Heart left ventricle (tissue), 16 donors: ENCODE measurements at regions not wholly inside any gene's neighbourhood (a gene's known extent, or its start where the extent isn't known, plus 50 kb on each side); places are given as distances from the start of the nearest gene placed in this dataset.

Experiments used
- ATAC-seq, 4 donors: fragments of 200-7000 bp; cut with Tn5 transposase; one replicate each; pipeline ENCODE4 v1.9.1; 2020 to 2022; ENCODE audit warnings: moderate library complexity in 4 of 4, mild to moderate bottlenecking in 3 of 4, moderate number of reproducible peaks in 1 of 4
- DNase-seq, 5 donors: peaks; one replicate each; pipeline ENCODE4 v3.0.0-alpha.2; 2020
- H3K27ac ChIP-seq, 12 donors: fragments of 200-600 bp; sonication (generic) in 4 of 12; one replicate each; pipeline versions ENCODE4 v1.5.0 to v1.8.0; 2016 to 2022; ENCODE audit warnings: mild to moderate bottlenecking in 2 of 12
- H3K27me3 ChIP-seq, 9 donors: fragments of 200-600 bp; sonication (generic) in 2 of 9; one replicate each; pipeline versions ENCODE4 v1.5.1 to v1.8.0; 2016 to 2022; ENCODE audit warnings: mild to moderate bottlenecking in 3 of 9
- H3K36me3 ChIP-seq, 9 donors: fragments of 200-600 bp; sonication (generic) in 2 of 9; one replicate each; pipeline versions ENCODE4 v1.5.0 to v1.8.0; 2018 to 2022; ENCODE audit warnings: mild to moderate bottlenecking in 2 of 9
- H3K4me1 ChIP-seq, 12 donors: fragments of 200-600 bp; sonication (generic) in 4 of 12; one replicate each; pipeline versions ENCODE4 v1.5.0 to v1.8.0; 2016 to 2022; ENCODE audit warnings: mild to moderate bottlenecking in 3 of 12
- H3K4me3 ChIP-seq, 12 donors: fragments of 200-600 bp; sonication (generic) in 4 of 12; one replicate each; pipeline versions ENCODE4 v1.5.0 to v1.8.0; 2017 to 2022; ENCODE audit warnings: mild to moderate bottlenecking in 9 of 12, moderate library complexity in 4 of 12
- H3K9me3 ChIP-seq, 12 donors: fragments of 200-600 bp; sonication (generic) in 4 of 12; one replicate each; pipeline versions ENCODE4 v1.5.0 to v1.8.0; 2016 to 2022; ENCODE audit warnings: mild to moderate bottlenecking in 1 of 12
- CTCF ChIP-seq, 12 donors: fragments of 200-600 bp; sonication (generic) in 4 of 12; IDR thresholded peaks; one replicate each; pipeline versions ENCODE4 v1.5.0 to v1.8.0; 2018 to 2022; ENCODE audit warnings: antibody characterized with exemption in 12 of 12, mild to moderate bottlenecking in 5 of 12
- POLR2A ChIP-seq, 2 donors: fragments of 450-650 bp; IDR thresholded peaks; one replicate each; pipeline ENCODE4 v1.6.1; 2017; ENCODE audit warnings: antibody characterized with exemption in 2 of 2, mild to moderate bottlenecking in 2 of 2, moderate library complexity in 2 of 2
- WGBS, 4 donors: extraction: QIAGEN DNeasy Blood & Tissue Kit in 2 of 4; methylation state at CpG; one replicate each; pipeline versions ENCODE4 v1.1.5 to v1.1.7; 2013 to 2018; 5-methylcytosine and 5-hydroxymethylcytosine counted together
- intact Hi-C, 10 donors: fragments of 100-400 bp; cut with DNase I; formaldehyde crosslinking; loops; one replicate each; pipeline versions ENCODE4 v1.11.1 to v1.14.2; 2022
- donor health status: ischemic (EF 13 %, LVEDD 7.1; RV severe dilation, severe dysfunction).
- donor health status: healthy with polysubstance abuse.
- donor health status: DM: no; HTN: yes; CAD: no.
- donor health status: DM: no; HTN: no; CAD: no.
- donor health status: ischemic (EF 25% LVEDD 6.9; RV normal size, moderate dysfunction).
- donor health status: ischemic (EF 25% LVEDD 5.7; RV mildly dilated, moderate dysfunction).
- donor health status: healthy.
- donor health status: DM: yes; HTN: yes; CAD: no.
- donor health status: ischemic (EF 35%, LVEDD 5.7; RV mildly dilated, moderate dysfunction).
- donor health status: nonischemic (EF 11% LVEDD 7.7; RV severe dilation, severe dysfunction).
- donor health status: DM: yes; HTN: yes; CAD: no.
- donor health status: PGD.
- donor health status: ischemic (EF 29% LVEDD 5.4; RV normal size, mild dysfunction).
- donor health status: nonischemic (EF 23%, LVEDD 6.1; RV moderate dilation, normal function).

- ATAC-seq: no peak
- no peak overlapping the region for H3K4me3 ChIP-seq
- intact Hi-C loops: no loop called here
- DNase-seq: no peak
- peaks cover 0 to 4% (median 0%) of the 10 kb centered on the region in 9 donors for H3K27me3 ChIP-seq
- no peak overlapping the region for H3K27ac ChIP-seq
- H3K36me3 ChIP-seq: no peaks in the 10 kb centered on the region
- H3K4me1 ChIP-seq: no peaks in the 10 kb centered on the region
- TF ChIP-seq POLR2A (IDR thresholded peaks at IDR 0.05) (no peak), CTCF (IDR thresholded peaks at IDR 0.05) (no peak)
- no peaks in the 10 kb centered on the region for H3K9me3 ChIP-seq
- 30 to 53% (median 43%) methylated on average over 3 of the region's 3 CpGs for WGBS, 4 donors
Observed at GRCh38 chr18:73896685-73897084, 250.9 kb downstream of the FBXO15 start.

DNA sequence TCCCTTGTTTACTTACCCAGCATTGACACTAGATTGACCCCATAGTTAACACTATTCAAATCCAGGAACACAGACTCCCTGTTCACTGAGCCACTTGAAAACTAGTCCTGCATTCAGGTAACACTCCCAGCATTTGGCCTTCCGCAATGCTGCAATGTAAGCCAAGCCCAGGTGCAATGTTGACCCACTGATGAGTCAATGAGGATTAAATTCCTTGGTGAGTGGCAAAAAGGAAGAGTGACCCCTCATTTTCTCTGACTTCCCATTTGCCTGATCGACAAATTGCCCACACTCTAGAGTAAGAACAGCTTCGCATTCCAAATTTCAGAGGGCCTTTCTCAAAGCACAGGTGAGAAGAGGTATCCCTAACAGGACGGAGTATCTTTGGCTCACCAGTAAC lies 251.9 kb downstream of the FBXO15 start:
- H3K4me1 ChIP-seq: no peaks in the 10 kb centered on the region
- intact Hi-C loops: no loop called here
- no peak overlapping the region for H3K4me3 ChIP-seq
- H3K36me3 ChIP-seq: no peaks in the 10 kb centered on the region
- H3K27ac ChIP-seq: no peak overlapping the region
- ATAC-seq: no peak
- H3K27me3 ChIP-seq: peaks cover 0 to 4% (median 0%) of the 10 kb centered on the region in 9 donors
- DNase-seq: no peak
- H3K9me3 ChIP-seq: no peaks in the 10 kb centered on the region
- 46 to 66% (median 56%) methylated on average over 4 of the region's 4 CpGs for WGBS, 4 donors
- TF ChIP-seq POLR2A (IDR thresholded peaks at IDR 0.05): no peak
- TF ChIP-seq CTCF (IDR thresholded peaks at IDR 0.05): no peak

GRCh38 chr18:73893880-73894279 lies 253.8 kb downstream of the FBXO15 start:
- intact Hi-C loops: no loop called here
- no peak for TF ChIP-seq CTCF (IDR thresholded peaks at IDR 0.05)
- TF ChIP-seq POLR2A (IDR thresholded peaks at IDR 0.05): no peak
- H3K36me3 ChIP-seq: no peaks in the 10 kb centered on the region
- no peaks in the 10 kb centered on the region for H3K4me1 ChIP-seq
- no peak overlapping the region for H3K4me3 ChIP-seq
- DNase-seq (no peak), ATAC-seq (no peak)
- no peaks in the 10 kb centered on the region for H3K9me3 ChIP-seq
- no peak overlapping the region for H3K27ac ChIP-seq
- WGBS, 4 donors: 73 to 79% (median 76%) methylated on average over 3 of the region's 3 CpGs
- peaks cover 0 to 4% (median 0%) of the 10 kb centered on the region in 9 donors for H3K27me3 ChIP-seq

- intact Hi-C loops: no loop called here
- no peaks in the 10 kb centered on the region for H3K36me3 ChIP-seq
- H3K27ac ChIP-seq: no peak overlapping the region
- H3K4me1 ChIP-seq: no peaks in the 10 kb centered on the region
- H3K9me3 ChIP-seq: no peaks in the 10 kb centered on the region
- peaks cover 0 to 4% (median 0%) of the 10 kb centered on the region in 9 donors for H3K27me3 ChIP-seq
- 46 to 50% (median 48%) methylated on average over 19 to 20 of the region's 20 CpGs for whole genome bisulfite sequencing, 4 donors
- no peak overlapping the region for H3K4me3 ChIP-seq
- TF ChIP-seq CTCF (IDR thresholded peaks at IDR 0.05) (no peak), POLR2A (IDR thresholded peaks at IDR 0.05) (no peak)
- DNase-seq (no peak), ATAC-seq (no peak)
Observed at GRCh38 chr18:73891572-73892421, 255.8 kb downstream of the FBXO15 start.
